ENCODE measurements at regions not wholly inside any gene's neighbourhood (a gene's known extent, or its start where the extent isn't known, plus 50 kb on each side); places are given as distances from the start of the nearest gene placed in this dataset.

DNA sequence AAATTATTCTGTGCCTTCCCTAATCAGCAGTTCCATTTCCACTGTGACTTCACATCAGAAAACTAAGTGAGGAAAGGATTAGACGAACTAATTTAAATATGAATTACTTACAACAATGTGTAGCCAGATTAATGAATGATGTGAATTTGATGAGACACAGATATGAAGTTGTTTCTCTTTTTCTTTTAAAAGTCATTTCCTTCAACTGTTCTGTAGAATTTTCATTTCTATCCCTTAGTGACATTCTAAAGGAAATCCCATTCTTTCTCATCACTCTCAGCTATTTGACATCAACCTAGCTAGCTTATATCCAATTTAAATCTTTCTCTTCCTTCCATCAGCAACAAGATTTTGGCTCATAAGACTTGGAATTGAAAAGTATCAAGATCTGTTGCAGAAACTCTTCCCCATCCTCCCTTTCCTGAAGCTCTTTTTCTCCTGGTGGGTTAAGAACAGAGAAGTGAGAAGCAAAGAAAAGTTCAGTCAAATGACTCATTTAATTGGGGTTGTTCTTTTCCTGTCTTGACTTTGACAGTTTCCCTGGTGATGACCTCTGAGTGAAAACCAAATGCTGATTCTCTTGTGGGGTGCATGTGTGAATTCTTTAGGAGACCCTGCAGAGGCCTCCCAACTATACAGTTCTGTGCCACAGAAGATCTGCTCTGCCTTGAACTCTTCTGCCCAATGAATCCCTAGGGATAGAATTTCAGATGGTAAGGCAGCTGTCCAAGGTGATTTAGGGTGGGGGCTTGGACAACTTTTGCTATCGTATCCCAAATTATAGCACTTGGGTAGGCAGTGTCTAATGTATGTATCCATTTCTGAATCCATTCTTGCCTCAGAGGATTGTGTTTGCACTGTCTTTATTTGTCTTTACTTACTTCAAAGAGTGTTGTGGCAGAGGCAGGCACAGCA, 232.5 kb upstream of the GPRIN3 start:
- TF ChIP-seq TAF1 (IDR thresholded peaks at IDR 0.05; ENCODE audit: low read depth, low read length) (no peak), POLR2AphosphoS5 (IDR thresholded peaks at IDR 0.05; ENCODE audit: low read depth, low read length) (no peak), PAX5 (IDR thresholded peaks at IDR 0.05; ENCODE audit: insufficient read depth, low read length, severe bottlenecking) (no peak), POU2F2 (IDR thresholded peaks at IDR 0.05; ENCODE audit: low read depth, low read length) (no peak), POLR2A (IDR thresholded peaks at IDR 0.05; ENCODE audit: low read depth, low read length) (no peak)
- DNase-seq (ENCODE audit: insufficient read length, low spot score): no peak

DNA sequence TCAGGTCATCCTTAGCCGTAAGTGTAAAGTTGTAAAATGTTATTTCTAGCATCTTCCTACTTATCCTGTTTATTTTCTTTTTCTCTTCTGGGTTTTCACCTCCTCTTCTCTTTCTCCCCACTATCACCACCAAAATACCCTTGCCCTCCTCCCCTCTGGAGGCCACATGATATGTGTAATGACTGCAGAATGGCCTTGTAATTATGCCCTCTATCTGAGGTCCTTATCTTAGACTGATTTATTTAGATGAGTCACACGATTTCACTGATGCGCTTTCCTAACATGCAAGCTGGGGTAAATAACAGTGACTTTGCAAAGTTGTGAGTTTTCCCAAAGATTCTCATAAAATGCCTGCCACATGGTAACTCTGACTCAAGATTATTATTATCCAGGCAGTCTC, 231.8 kb upstream of the GPRIN3 start:
- FAIRE-seq (no peak), DNase-seq (ENCODE audit: insufficient read length, low spot score) (no peak)
- no peak for TF ChIP-seq PAX5 (IDR thresholded peaks at IDR 0.05; ENCODE audit: insufficient read depth, low read length, severe bottlenecking)
- TF ChIP-seq SPI1 (IDR thresholded peaks at IDR 0.05; ENCODE audit: low read depth, low read length): no peak
- no peak for TF ChIP-seq TAF1 (IDR thresholded peaks at IDR 0.05; ENCODE audit: low read depth, low read length)
- no peak for TF ChIP-seq POLR2AphosphoS5 (IDR thresholded peaks at IDR 0.05; ENCODE audit: low read depth, low read length)
- no peak for TF ChIP-seq POU2F2 (IDR thresholded peaks at IDR 0.05; ENCODE audit: low read depth, low read length)
- TF ChIP-seq POLR2A (IDR thresholded peaks at IDR 0.05; ENCODE audit: low read depth, low read length): no peak

More for the DNA sequence above, 232.5 kb upstream of the GPRIN3 start:
- FAIRE-seq: no peak

DNA sequence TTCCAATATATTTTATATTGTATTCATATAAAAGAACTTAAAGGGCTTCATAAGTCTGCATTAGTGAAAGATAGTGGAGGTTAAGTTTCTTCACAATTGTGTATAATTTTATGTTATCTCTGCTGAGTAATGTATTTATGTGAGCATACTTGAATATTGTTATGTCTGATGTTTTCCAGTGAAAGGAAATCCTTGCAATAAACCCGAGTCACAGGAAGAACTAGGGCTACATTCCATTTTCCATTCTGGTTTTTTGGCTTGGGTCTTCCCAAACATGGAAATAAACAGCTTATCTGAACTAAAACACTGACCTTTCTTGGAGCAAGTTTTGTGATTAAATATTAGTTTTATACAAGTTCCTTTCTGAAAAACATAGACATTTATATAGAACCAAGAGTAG, 231.3 kb upstream of the GPRIN3 start:
- DNase-seq (ENCODE audit: insufficient read length, low spot score): no peak
- TF ChIP-seq SPI1 (IDR thresholded peaks at IDR 0.05; ENCODE audit: low read depth, low read length) (no peak), POLR2A (IDR thresholded peaks at IDR 0.05; ENCODE audit: low read depth, low read length) (no peak), TAF1 (IDR thresholded peaks at IDR 0.05; ENCODE audit: low read depth, low read length) (no peak), POU2F2 (IDR thresholded peaks at IDR 0.05; ENCODE audit: low read depth, low read length) (no peak), POLR2AphosphoS5 (IDR thresholded peaks at IDR 0.05; ENCODE audit: low read depth, low read length) (no peak), PAX5 (IDR thresholded peaks at IDR 0.05; ENCODE audit: insufficient read depth, low read length, severe bottlenecking) (no peak)
- FAIRE-seq: no peak

DNA sequence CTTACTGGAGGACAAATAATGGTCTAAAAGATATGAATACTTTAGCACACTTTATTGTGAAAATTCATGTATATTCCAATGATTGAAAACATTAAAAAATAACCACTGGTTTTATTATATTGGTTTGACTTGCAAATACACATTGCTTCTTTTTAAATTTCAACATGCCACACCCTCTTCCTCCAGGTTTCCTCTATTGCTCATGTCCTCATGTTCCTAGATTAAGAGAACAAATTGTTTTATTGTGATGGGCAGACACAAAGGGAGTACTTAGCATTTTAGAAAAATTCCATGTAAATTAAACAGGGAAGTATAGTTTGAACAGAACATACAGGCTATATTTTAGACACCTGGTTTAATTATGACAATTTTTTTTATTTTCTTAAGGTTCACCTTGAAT, 230.6 kb upstream of the GPRIN3 start:
- DNase-seq (ENCODE audit: insufficient read length, low spot score) (no peak), FAIRE-seq (no peak)
- TF ChIP-seq SPI1 (IDR thresholded peaks at IDR 0.05; ENCODE audit: low read depth, low read length) (no peak), POLR2AphosphoS5 (IDR thresholded peaks at IDR 0.05; ENCODE audit: low read depth, low read length) (no peak), POU2F2 (IDR thresholded peaks at IDR 0.05; ENCODE audit: low read depth, low read length) (no peak), PAX5 (IDR thresholded peaks at IDR 0.05; ENCODE audit: insufficient read depth, low read length, severe bottlenecking) (no peak), POLR2A (IDR thresholded peaks at IDR 0.05; ENCODE audit: low read depth, low read length) (no peak), TAF1 (IDR thresholded peaks at IDR 0.05; ENCODE audit: low read depth, low read length) (no peak)

DNA sequence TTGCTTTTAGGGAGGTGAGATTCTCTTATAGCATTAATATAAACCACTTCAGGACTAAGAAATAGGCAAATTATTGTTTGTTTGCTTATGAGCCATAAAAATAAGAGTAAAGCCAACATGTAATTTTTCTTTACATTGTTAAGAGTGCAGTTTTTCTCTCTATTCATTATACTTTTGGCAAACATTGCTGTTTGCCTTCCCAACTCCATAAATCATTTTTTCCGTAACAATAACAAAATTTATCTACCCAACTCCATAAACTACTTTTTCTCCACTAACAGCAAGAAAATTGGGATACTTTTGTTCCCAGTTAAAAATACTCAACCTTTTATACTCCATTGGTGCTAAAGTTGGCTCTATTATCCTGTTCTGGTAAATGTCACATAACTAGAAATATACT, 229.7 kb upstream of the GPRIN3 start:
- no peak for FAIRE-seq
- no peak for DNase-seq (ENCODE audit: insufficient read length, low spot score)

DNA sequence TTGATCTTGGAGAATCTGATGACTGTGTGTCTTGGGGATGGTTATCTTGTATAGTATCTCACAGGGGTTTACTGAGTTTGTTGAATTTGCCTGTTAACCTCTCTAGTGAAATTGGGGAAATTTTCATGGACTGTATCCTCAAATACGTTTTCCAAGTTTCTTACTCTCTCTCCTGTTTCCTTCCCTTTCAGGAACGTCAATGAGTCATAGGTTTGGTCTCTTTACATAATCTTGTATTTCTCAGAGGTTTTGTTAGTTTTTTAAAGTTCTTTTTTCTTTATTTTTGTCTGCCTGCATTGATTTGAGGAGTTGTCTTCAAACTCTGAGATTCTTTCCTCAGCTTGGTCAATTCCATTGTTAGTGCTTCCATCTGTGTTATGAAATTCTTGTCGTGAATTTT, 227.7 kb upstream of the GPRIN3 start:
- TF ChIP-seq SPI1 (IDR thresholded peaks at IDR 0.05; ENCODE audit: low read depth, low read length): no peak
- no peak for TF ChIP-seq PAX5 (IDR thresholded peaks at IDR 0.05; ENCODE audit: insufficient read depth, low read length, severe bottlenecking)
- no peak for TF ChIP-seq POLR2AphosphoS5 (IDR thresholded peaks at IDR 0.05; ENCODE audit: low read depth, low read length)
- TF ChIP-seq POLR2A (IDR thresholded peaks at IDR 0.05; ENCODE audit: low read depth, low read length): no peak
- no peak for TF ChIP-seq TAF1 (IDR thresholded peaks at IDR 0.05; ENCODE audit: low read depth, low read length)
- no peak for TF ChIP-seq POU2F2 (IDR thresholded peaks at IDR 0.05; ENCODE audit: low read depth, low read length)
- FAIRE-seq (no peak), DNase-seq (ENCODE audit: insufficient read length, low spot score) (no peak)

More for the DNA sequence above, 229.7 kb upstream of the GPRIN3 start:
- TF ChIP-seq TAF1 (IDR thresholded peaks at IDR 0.05; ENCODE audit: low read depth, low read length) (no peak), POLR2AphosphoS5 (IDR thresholded peaks at IDR 0.05; ENCODE audit: low read depth, low read length) (no peak), SPI1 (IDR thresholded peaks at IDR 0.05; ENCODE audit: low read depth, low read length) (no peak), PAX5 (IDR thresholded peaks at IDR 0.05; ENCODE audit: insufficient read depth, low read length, severe bottlenecking) (no peak), POU2F2 (IDR thresholded peaks at IDR 0.05; ENCODE audit: low read depth, low read length) (no peak), POLR2A (IDR thresholded peaks at IDR 0.05; ENCODE audit: low read depth, low read length) (no peak)

DNA sequence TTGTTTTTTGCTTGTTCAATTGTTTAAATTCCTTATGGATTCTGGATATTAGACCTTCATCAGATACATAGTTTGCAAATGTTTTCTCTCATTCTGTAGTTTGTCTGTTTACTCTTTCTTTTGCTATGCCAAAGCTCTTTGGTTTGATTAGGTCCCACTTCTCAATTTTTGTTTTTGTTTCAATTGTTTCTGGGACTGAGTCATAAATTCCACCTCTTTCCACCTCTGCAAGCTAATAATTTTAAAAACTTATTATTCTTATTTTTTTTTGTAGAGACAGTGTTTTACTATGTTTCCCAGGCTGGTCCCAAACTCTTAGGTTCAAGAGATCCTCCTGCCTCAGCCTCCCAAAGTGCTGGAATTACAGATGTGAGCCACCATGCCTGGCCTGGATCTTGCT, 226.8 kb upstream of the GPRIN3 start:
- DNase-seq (ENCODE audit: insufficient read length, low spot score) (no peak), FAIRE-seq (no peak)
- TF ChIP-seq PAX5 (IDR thresholded peaks at IDR 0.05; ENCODE audit: insufficient read depth, low read length, severe bottlenecking): no peak
- no peak for TF ChIP-seq POLR2AphosphoS5 (IDR thresholded peaks at IDR 0.05; ENCODE audit: low read depth, low read length)
- TF ChIP-seq TAF1 (IDR thresholded peaks at IDR 0.05; ENCODE audit: low read depth, low read length): no peak
- no peak for TF ChIP-seq SPI1 (IDR thresholded peaks at IDR 0.05; ENCODE audit: low read depth, low read length)
- TF ChIP-seq POLR2A (IDR thresholded peaks at IDR 0.05; ENCODE audit: low read depth, low read length): no peak
- no peak for TF ChIP-seq POU2F2 (IDR thresholded peaks at IDR 0.05; ENCODE audit: low read depth, low read length)

DNA sequence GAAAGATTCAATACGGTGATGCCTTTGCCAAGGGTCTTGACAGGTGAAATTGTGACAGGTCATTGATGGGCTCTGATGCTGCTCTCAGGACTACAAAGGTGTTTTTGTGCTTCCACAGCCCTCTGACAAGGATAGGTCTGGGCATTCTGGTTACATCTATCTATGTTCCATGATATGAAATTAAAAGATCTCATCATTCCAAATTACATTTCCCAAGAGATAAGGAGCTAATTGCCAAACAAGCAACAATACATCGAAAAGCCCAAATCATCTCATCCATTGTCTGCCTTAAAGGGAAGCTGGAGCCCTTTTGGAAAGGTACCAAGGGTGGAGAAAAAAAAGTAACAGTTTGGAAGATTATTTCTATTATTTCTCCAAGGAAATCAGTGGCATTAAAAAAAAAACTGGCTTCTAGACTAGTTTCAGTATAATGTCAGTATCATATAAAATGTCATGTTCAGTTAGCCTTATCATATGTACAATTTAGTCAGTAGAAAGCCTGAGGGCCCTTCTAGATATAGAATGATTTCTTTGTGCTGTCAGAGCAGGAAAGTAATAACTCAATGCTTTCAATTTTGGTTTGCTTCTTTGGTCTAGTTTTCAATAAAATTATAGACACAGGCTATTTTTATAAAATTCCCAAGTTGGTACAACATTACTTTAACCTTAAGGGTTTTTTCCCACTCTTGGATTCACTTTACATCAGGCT, 224.5 kb upstream of the GPRIN3 start:
- no peak for FAIRE-seq
- TF ChIP-seq SPI1 (IDR thresholded peaks at IDR 0.05; ENCODE audit: low read depth, low read length) (no peak), POLR2AphosphoS5 (IDR thresholded peaks at IDR 0.05; ENCODE audit: low read depth, low read length) (no peak), PAX5 (IDR thresholded peaks at IDR 0.05; ENCODE audit: insufficient read depth, low read length, severe bottlenecking) (no peak), POU2F2 (IDR thresholded peaks at IDR 0.05; ENCODE audit: low read depth, low read length) (no peak), TAF1 (IDR thresholded peaks at IDR 0.05; ENCODE audit: low read depth, low read length) (no peak), POLR2A (IDR thresholded peaks at IDR 0.05; ENCODE audit: low read depth, low read length) (no peak)
- DNase-seq (ENCODE audit: insufficient read length, low spot score): no peak

DNA sequence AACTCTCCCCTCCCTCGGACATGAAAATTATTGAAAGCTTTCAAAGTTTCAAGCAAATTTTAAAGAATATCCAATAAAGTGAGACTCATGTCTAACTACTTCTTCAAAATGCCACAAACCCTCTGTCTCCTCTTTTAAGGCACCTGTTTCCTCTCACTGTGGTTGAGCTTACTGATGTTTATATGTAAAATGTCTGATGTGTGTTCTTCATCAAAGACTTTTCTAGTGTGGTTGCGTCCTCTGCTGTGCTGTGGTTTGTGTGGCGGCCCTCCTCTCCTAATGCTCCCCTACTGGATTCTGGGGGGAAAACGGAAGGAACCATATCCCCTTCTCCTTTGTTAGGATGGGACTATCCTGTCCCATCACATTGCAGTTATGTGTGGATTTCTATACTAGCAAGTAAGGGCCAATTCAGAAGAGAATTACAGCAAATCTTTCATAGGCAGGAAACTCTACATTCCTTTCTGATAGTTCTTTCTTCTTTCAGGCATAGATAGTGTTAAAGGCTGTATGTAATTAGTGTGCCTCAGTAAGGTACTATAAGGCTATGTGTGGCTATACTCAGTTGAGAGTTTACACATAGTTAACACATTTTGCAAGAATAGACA, 221.0 kb upstream of the GPRIN3 start:
- no peak for DNase-seq (ENCODE audit: insufficient read length, low spot score)
- no peak for TF ChIP-seq TAF1 (IDR thresholded peaks at IDR 0.05; ENCODE audit: low read depth, low read length)
- no peak for FAIRE-seq

Measured in GM12891 (cell line).